Parathyroid adenoma (tissue), 2 donors: ENCODE measurements at regions not wholly inside any gene's neighbourhood (a gene's known extent, or its start where the extent isn't known, plus 50 kb on each side); places are given as distances from the start of the nearest gene placed in this dataset.
"Not testable (repeated sequence)": the region's sequence is repeated elsewhere in the genome, so short reads cannot be mapped to it uniquely, and the experiment has no call there.

Source experiments
- H2AFZ ChIP-seq: fragments of 300-600 bp; sonication (generic); one replicate; pipeline ENCODE4 v1.7.0; 2017; ENCODE audit warnings: antibody characterized with exemption, mild to moderate bottlenecking
- H3K27ac ChIP-seq: fragments of 300-600 bp; sonication (generic); one replicate; pipeline ENCODE4 v1.7.0; 2017
- H3K27me3 ChIP-seq: fragments of 300-600 bp; sonication (generic); one replicate; pipeline ENCODE4 v1.7.0; 2017; ENCODE audit warnings: low read length; ENCODE audit not compliant: control insufficient read depth, insufficient read depth
- H3K36me3 ChIP-seq: fragments of 300-600 bp; sonication (generic); one replicate; pipeline ENCODE4 v1.7.0; 2017; ENCODE audit warnings: low read length; ENCODE audit not compliant: control insufficient read depth, insufficient read depth
- H3K4me1 ChIP-seq: fragments of 300-600 bp; sonication (generic); one replicate; pipeline ENCODE4 v1.7.0; 2017; ENCODE audit warnings: control low read depth
- H3K4me2 ChIP-seq: fragments of 300-600 bp; sonication (generic); one replicate; pipeline ENCODE4 v1.7.0; 2017; ENCODE audit warnings: low read length
- H3K4me3 ChIP-seq: fragments of 300-600 bp; sonication (generic); one replicate; pipeline ENCODE4 v1.7.0; 2017; ENCODE audit warnings: low read depth, low read length
- H3K79me2 ChIP-seq: fragments of 300-600 bp; sonication (generic); one replicate; pipeline ENCODE4 v1.7.0; 2017; ENCODE audit warnings: control low read depth
- H3K9ac ChIP-seq: fragments of 300-600 bp; sonication (generic); one replicate; pipeline ENCODE4 v1.7.0; 2017; ENCODE audit warnings: mild to moderate bottlenecking
- H3K9me3 ChIP-seq: fragments of 300-600 bp; sonication (generic); one replicate; pipeline ENCODE4 v1.7.0; 2017; ENCODE audit warnings: low read length; ENCODE audit not compliant: control insufficient read depth
- TF ChIP-seq, protein P1 (sequence below): fragments of 300-600 bp; sonication (generic); IDR thresholded peaks from one replicate; pipeline ENCODE4 v1.7.0; 2017; ENCODE audit warnings: antibody characterized with exemption, mild to moderate bottlenecking
- donor health status: primary hyperparathyroidism.

GRCh38 chr10:78338717-78339116 lies 305.1 kb downstream of the RPS24 start:
- H3K4me3 ChIP-seq: no peak overlapping the region
- no peaks in the 10 kb centered on the region for H3K79me2 ChIP-seq
- H3K36me3 ChIP-seq: no peaks in the 10 kb centered on the region
- H3K9me3 ChIP-seq: no peaks in the 10 kb centered on the region
- H3K4me1 ChIP-seq: no peaks in the 10 kb centered on the region
- TF ChIP-seq, protein P1, sequence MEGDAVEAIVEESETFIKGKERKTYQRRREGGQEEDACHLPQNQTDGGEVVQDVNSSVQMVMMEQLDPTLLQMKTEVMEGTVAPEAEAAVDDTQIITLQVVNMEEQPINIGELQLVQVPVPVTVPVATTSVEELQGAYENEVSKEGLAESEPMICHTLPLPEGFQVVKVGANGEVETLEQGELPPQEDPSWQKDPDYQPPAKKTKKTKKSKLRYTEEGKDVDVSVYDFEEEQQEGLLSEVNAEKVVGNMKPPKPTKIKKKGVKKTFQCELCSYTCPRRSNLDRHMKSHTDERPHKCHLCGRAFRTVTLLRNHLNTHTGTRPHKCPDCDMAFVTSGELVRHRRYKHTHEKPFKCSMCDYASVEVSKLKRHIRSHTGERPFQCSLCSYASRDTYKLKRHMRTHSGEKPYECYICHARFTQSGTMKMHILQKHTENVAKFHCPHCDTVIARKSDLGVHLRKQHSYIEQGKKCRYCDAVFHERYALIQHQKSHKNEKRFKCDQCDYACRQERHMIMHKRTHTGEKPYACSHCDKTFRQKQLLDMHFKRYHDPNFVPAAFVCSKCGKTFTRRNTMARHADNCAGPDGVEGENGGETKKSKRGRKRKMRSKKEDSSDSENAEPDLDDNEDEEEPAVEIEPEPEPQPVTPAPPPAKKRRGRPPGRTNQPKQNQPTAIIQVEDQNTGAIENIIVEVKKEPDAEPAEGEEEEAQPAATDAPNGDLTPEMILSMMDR: no peak
- no peaks in the 10 kb centered on the region for H3K27me3 ChIP-seq
- H2AFZ ChIP-seq: no peak overlapping the region
- H3K4me2 ChIP-seq: no peak overlapping the region
- no peak overlapping the region for H3K9ac ChIP-seq
- H3K27ac ChIP-seq: no peak overlapping the region

- Histone ChIP-seq H3K9me3 (no peaks in the 10 kb centered on the region), H3K4me3 (no peak overlapping the region), H3K27ac (no peak overlapping the region), H3K4me1 (no peaks in the 10 kb centered on the region), H3K36me3 (no peaks in the 10 kb centered on the region), H3K9ac (no peak overlapping the region), H3K4me2 (no peak overlapping the region), H2AFZ (no peak overlapping the region), H3K79me2 (no peaks in the 10 kb centered on the region), H3K27me3 (no peaks in the 10 kb centered on the region)
- TF ChIP-seq, protein P1: no peak
Measured at GRCh38 chr10:78339251-78339650, 305.6 kb downstream of the RPS24 start.

DNA sequence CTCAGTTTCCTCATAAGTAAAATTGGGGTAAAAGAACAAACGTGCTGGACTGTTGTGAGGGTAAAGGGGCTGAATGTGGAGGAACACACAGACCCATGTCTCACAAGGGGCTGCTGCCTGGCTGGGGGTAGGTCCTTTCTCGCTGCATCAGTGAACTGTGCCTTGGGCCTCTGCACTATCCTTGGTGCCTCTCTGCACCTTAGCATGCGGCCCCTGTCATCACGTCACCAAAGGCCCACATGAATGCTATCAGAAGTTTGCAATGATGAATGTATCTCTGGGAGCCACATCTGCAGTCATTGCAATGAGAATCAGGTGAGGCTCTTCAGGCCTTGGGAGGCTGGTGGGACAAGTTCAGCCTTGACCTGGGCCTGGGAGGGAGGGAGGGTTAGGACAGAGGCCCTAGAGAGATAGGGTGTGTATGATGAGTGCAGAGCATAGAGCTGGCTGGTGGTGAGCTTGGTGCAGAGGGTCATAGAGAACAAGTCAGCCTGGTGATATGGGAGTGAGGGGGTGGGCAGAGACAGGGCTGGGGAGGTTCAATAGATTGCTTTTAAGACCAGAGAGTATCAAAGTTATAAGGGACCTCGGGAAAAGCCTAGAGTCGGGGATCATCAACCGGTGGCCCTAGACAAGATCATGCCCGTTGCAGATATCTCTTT lies 308.4 kb downstream of the RPS24 start:
- no peak overlapping the region for H3K4me2 ChIP-seq
- TF ChIP-seq, protein P1: no peak

GRCh38 chr10:78342827-78343653 lies 309.4 kb downstream of the RPS24 start:
- no peaks in the 10 kb centered on the region for H3K27me3 ChIP-seq
- H3K4me1 ChIP-seq: no peaks in the 10 kb centered on the region
- TF ChIP-seq, protein P1: no peak
- no peaks in the 10 kb centered on the region for H3K36me3 ChIP-seq
- H3K79me2 ChIP-seq: no peaks in the 10 kb centered on the region
- no peak overlapping the region for H3K4me3 ChIP-seq
- no peak overlapping the region for H3K9ac ChIP-seq
- H3K4me2 ChIP-seq: no peak overlapping the region
- H3K27ac ChIP-seq: no peak overlapping the region
- no peak overlapping the region for H2AFZ ChIP-seq
- no peaks in the 10 kb centered on the region for H3K9me3 ChIP-seq

More for the DNA sequence above, 308.4 kb downstream of the RPS24 start:
- H3K27me3 ChIP-seq: no peaks in the 10 kb centered on the region
- no peaks in the 10 kb centered on the region for H3K36me3 ChIP-seq
- no peak overlapping the region for H3K27ac ChIP-seq
- no peaks in the 10 kb centered on the region for H3K4me1 ChIP-seq
- H3K9me3 ChIP-seq: no peaks in the 10 kb centered on the region
- no peak overlapping the region for H3K9ac ChIP-seq
- H2AFZ ChIP-seq: no peak overlapping the region
- H3K79me2 ChIP-seq: no peaks in the 10 kb centered on the region
- H3K4me3 ChIP-seq: no peak overlapping the region

DNA sequence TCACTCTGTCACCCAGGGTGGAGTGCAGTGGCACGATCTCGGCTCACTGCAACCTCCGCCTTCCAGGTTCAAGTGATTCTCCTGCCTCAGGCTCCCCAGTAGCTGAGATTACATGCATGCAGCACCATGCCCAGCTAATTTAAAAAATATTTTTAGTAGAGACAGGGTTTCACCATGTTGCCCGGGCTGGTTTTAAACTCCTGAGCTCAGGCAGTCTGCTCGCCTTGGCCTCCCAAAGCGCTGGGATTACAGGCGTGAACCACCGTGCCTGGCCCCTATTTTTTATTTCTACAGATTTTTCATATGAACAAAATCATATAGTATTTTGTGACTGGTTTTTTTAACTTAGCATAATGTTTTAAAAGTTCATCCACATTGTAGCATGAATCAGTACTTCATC lies 310.6 kb downstream of the RPS24 start:
- not testable (repeated sequence) for H3K9ac ChIP-seq, H3K36me3 ChIP-seq, H3K27me3 ChIP-seq, H3K4me3 ChIP-seq, H3K27ac ChIP-seq, H3K9me3 ChIP-seq, H2AFZ ChIP-seq, H3K4me2 ChIP-seq, H3K4me1 ChIP-seq, H3K79me2 ChIP-seq

- H3K27me3 ChIP-seq, H3K79me2 ChIP-seq: not testable (repeated sequence)
Measured at GRCh38 chr10:78345515-78345914, 311.9 kb downstream of the RPS24 start.

More at GRCh38 chr10:78345515-78345914, 311.9 kb downstream of the RPS24 start:
- not testable (repeated sequence) for H3K9ac ChIP-seq, H3K4me2 ChIP-seq, H3K36me3 ChIP-seq, H3K27ac ChIP-seq, H3K4me1 ChIP-seq, H3K4me3 ChIP-seq, H3K9me3 ChIP-seq, H2AFZ ChIP-seq
